ENCODE measurements at regions not wholly inside any gene's neighbourhood (a gene's known extent, or its start where the extent isn't known, plus 50 kb on each side); places are given as distances from the start of the nearest gene placed in this dataset.

DNA sequence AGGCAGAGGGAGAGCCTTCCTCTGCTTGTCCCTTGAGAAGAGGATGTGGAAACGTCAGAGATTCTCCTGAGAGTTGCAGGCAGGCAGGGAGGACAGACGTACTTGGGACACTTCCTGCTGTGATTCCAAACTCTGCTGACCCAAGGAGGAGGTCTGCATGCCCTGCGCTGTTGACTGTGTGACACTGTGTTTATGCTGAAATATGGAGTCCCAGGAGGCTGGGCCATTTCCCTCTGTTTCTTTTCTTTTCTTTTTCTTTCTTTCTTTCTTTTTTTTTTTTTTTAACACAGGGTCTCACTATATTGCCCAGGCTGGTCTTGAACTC, 63.5 kb upstream of the BHLHE23 start:
- DNase-seq (ENCODE audit: low spot score) = no peak

- DNase-seq (ENCODE audit: low spot score) = no peak
These were observed 62.1 kb upstream of the BHLHE23 start for GRCh38 chr20:63068711-63069367.

DNA sequence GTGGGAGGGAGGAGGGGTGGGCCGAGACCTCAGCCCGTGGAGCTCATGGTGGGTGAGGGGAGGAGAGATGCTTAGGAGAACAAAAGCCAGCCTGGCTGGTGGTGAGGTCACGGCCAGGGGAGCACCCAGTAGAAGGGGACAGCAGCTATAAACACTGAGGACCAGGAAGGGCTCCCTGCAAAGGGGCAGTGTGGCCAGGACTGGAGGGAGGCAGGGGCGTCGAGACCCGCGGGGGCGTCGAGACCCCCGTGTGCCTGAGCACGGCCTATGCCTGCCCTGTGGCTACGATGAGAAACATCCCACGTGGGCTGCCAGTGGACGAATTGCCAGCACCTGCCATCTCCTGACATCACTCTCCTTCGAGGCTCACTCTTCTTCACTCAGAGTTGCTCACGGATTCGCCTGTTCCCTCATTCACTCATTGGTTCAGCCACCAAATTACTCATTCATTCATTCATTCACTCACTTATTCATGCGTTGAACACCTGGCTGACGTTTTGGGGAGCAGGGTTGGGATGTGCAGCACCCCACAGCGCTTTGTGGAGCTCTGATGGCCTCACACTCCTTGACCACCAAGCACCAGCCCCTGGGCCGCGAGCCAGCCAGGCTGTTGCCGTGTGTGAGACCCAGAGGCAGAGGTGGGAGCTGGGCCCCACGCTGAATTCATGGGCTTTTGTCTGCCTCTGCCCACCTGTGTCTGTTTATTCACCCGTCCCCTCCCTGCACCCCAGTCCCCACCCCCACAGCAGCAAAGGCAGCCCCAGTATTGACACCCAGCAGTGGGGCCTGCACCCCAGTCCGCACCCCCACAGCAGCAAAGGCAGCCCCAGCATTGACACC, 61.2 kb upstream of the BHLHE23 start:
- DNase-seq (ENCODE audit: low spot score) = no peak

DNA sequence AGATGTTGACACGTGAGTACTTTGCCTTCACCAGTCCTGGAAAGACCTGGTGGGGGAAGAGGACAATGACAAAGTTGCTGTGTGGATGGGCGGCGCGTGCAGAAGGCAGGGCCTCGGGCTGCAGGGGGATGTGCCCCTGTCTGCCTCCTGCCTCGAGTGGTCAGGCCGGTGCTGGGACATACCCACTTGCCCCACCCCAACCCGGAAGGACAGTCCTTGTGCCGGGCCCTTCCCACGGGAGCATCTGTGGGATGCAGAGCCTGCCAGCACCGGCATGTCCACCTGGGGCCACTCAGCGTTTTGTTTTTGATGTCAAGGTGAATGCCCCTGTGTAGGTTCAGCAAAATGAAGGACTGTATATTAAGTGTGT, 60.5 kb upstream of the BHLHE23 start:
- no peak for DNase-seq (ENCODE audit: low spot score)

- DNase-seq (ENCODE audit: low spot score) = no peak
These were observed 59.9 kb upstream of the BHLHE23 start for GRCh38 chr20:63066506-63067265.

DNA sequence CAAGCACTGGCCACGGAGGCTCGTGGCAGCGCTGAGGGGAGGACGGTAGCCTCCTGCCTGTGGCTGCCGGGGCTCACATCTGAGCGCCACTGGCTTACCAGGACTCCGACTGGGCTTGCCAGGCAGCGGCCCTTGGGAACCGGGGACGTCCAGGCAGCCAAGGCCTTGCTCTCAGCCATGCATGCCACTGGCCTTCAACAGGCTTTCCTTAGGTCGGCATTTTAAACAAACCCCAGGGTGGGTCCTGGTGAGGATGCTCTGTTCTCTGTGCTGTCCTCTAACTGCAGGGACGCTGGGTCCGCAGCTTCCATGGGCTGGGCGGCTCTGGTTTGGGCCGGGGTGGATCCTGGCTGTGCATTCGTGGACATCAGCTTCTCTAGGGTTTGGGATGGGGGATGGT, 59.1 kb upstream of the BHLHE23 start:
- DNase-seq (ENCODE audit: low spot score) = no peak

DNA sequence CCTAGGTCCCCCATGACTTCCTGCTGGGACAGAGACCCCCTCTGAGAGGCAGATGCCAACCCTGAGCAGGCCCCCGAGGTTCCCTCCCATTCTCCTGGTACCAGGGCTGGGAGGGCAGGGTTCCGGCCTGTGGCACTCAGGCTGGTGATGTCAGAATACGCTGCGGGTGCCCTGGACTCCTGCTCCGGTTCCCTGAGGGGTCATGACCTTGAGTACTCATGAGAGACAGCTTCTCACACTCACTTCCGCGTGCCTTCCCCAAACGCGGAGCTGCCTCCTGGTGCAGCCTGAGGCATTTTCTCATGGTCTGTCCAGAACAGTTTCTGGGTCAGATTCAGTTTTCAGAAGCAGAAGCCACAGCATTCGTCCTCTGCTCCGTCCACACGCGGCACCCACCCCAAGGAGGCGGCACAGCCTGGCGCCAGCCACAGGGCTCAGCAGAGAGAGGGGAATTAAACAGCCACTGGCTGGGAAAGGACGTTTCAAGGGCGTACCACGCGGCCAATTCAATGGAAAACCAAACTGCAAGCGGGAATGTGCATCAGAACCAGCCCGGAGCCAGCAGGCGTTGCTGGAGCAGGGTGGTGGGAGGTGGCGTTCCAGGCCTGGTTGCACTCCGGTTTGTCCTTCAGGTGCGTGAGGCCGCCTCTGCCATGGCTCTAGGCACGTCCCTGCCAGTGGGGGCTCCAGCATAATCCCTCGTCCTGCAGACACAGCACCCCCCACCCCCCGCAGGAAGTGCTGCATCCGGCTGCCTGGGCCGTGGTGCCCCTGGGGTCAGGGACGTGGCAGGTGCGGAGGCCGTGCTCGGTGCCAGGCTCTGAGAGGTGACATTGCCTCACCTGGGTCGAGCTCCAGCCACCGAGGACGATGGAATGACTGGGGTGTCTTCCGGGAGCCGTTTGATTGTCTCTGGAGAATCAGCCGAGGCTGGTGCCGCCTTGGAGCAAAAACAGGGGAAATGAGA, 58.3 kb upstream of the BHLHE23 start:
- DNase-seq (ENCODE audit: low spot score) = no peak

DNA sequence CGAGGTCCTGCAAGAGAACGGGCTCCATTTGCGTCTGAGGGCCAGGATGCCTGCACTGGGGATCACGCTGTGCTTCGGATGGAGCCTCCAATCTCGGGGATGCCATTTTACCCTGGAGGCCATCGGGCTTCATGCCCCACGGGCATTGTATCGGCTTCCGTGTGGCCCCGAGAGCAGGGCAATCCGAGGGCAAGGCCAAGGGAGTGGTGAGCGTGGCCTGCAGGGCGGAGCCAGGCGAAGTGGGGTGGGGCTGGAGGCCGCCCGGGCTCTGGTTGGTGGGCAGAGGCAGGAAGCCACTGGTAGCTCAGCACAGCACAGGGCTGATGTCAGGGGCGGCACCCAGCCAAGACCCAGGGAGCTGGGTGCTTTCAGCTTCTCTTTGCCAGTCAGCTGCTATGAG, 57.5 kb upstream of the BHLHE23 start:
- no peak for DNase-seq (ENCODE audit: low spot score)

DNA sequence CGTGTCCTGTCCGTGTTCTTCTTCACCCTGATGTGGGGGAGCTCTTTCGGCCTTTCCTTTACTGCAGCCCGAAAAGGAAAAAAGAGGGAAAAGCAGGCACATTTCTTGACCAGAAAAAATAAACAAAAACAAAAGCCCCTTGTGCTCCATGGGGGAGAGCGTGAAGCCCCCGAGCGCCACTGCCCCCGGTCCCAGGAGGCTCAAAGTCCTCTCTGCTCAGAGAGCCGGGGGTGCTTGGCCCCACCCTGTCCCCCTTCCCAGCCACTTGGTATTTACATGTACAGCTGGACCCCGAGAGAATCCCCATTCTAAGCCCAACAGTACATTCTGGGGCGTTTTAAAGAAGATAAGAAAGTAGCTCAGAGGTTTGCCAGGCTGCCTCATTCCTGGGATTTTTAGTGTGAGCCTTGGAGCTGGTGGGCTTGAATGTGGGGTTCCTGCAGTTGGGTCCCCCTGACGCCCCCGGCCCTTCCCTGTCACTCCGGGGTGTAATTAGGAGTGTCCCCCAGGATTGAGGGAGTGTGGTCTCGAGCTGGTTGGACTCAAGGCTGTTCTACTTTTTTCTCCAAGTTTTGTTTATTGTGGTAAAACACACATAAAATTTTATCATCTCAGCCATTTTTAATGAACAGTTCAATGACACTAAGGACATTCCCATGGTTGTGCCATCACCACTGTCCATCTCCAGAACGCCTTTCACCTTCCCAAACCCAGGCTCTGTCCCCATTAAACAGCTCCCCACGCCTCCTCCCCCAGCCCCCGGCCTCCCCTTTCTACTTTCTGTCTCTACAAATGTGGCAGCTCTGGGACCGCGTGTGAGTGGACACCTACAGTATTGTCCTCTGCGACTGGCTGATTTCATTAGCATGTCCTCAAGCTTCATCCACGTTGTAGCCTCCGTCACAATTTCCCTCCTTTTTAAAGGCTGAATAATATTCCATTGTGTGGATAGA, 55.7 kb upstream of the BHLHE23 start:
- DNase-seq (ENCODE audit: low spot score) = no peak

- no peak for DNase-seq (ENCODE audit: low spot score)
These were observed 55.0 kb upstream of the BHLHE23 start for GRCh38 chr20:63061771-63062100.

DNA sequence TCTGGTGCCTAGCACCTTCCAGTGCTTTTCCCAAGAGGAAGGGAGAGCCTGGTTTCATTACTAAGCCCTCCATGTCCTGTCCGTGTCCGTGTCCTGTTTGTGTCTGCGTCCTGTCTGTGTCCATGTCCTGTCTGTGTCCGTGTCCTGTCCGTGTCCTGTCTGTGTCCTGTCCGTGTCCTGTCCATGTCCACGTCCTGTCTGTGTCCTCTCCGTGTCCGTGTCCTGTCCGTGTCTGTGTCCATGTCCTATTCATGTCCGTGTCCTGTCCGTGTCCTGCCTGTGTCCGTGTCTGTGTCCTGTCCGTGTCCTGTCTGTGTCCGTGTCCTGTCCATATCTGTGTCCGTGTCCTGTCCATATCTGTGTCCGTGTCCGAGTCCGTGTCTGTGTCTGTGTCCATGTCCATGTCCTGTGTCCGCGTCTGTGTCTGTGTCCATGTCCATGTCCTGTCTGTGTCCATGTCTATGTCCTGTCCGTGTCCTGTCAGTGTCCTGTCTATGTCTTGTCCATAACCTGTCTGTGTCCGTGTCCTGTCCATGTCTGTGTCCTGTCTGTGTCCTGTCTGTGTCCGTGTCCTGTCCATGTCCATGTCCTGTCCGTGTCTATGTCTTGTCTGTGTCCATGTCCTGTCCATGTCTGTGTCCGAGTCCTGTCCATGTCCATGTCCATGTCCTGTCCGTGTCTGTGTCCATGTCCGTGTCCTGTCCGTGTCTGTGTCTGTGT, 54.4 kb upstream of the BHLHE23 start:
- DNase-seq (ENCODE audit: low spot score) = no peak

DNA sequence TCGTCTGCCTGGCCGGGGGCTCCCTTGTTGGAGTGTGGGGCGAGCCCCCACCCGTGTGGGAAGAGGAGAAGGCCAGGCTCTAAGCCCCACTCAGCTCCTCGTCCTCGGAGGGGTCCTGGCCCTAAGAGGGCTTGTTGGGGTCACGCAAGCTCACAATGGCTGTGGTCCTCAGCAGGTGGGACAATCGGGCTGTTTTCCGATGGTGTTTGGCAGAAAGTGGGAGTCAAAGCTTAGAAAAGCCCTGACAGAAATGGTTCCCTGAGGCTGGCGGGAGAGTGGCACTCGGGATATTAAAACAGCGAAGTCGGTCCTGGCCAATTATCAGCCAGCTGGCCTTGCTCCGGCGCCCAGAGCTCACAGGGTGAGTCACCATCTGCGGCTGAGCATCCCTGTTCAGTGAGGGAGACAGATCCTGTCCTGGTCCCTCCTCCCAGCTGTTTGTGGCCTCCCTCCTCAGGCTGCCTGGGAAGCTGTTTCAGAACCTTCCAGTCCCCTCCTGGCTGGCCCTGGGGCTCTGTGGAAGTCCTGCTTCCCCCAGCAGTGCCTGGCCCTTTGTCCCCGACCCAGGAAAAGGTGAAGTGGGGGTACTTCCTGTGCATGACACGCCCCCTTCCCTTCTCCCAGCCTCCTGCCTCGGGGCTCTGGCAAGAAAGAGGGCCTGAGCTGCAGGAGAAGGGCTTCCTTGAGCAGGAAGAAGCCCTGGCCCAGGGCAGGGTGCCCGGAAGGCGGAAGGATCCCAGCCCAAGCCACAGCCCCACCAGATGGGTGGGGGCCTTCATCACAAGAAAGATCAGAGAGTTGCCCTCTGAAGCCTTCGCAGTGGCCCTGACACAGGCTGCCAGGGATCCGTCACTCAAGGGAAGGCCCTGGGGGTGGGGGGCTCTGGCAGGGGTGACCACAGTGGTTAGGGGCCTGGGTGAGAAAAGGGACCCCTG, 53.6 kb upstream of the BHLHE23 start:
- DNase-seq (ENCODE audit: low spot score) = no peak

GRCh38 chr20:63059684-63060056, 52.9 kb upstream of the BHLHE23 start:
- no peak for DNase-seq (ENCODE audit: low spot score)

DNA sequence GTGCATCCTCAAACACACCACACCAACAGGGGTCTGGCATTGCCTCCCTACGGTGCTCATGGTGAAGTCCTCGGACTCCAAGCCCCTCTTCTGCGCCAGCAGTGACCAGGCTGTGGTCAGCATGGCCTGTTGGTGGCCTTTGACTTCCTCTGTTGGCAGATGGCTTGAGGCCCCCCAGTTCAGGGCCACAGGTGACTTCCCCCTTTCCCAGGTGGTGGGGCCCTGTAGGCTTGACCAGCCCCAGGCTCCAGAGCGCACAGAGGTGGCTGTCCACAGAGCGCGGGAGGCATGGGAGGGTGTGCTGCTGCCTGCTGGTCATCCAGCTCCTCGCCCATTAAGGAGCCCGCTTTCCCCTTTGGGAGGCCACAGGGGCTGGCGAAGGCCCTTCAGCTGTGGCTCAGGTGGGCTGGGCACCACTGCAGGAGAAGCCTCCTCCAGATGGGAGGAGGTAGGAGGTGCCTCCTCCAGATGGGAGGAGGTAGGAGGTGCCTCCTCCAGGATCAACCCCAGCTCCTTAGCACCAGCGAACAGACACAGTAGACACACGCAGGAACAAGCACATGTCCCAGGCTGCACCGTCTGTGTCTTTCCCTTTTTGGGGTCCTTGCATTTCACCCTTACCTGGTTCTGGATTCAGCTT, 52.1 kb upstream of the BHLHE23 start:
- no peak for DNase-seq (ENCODE audit: low spot score)

DNA sequence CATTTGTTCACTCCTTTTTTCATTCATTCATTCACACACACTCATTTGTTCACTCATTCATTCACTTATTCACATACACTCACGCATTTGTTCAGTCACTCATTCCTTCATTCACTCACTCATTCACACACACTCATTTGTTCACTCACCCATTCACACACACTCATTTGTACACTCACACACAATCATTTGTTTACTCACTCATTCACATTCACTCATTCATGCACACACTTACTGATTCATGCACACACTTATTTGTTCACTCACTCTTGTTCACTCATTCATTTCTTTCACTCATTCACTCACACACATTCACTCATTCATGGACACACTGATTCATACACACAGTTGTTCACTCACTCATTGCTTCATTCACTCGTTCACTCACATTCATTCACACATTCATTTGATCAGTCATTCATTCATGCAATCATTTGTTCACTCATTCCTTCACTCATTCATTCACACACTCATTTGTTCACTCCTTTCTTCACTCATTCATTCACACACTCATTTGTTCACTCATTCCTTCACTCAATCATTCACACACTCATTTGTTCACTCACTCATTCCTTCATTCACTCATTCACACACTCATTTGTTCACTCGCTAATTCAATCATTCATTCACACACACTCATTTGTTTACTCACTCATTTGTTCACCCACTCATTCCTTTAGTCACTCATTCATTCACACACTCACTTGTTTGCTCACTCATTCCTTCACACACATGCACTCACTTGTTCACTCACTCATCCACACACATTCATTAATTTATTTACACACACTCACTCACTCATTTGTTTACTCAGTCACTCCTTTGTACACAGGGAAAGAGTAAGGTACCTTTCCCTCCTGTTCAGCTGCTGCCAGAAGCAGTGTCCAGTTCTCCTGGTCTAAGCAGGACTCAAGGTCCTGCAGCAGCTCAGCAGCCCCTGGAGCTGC, 50.7 kb upstream of the BHLHE23 start:
- DNase-seq (ENCODE audit: low spot score) = no peak

- DNase-seq (ENCODE audit: low spot score) = peak; percentile 37
These were observed 49.7 kb upstream of the BHLHE23 start for GRCh38 chr20:63056236-63057170.
